Right hindlimb (tissue), 1 donor: ENCODE measurements at regions not wholly inside any gene's neighbourhood (a gene's known extent, or its start where the extent isn't known, plus 50 kb on each side); places are given as distances from the start of the nearest gene placed in this dataset.
"Not testable (repeated sequence)": the region's sequence is repeated elsewhere in the genome, so short reads cannot be mapped to it uniquely, and the experiment has no call there.

Experiments used
- DNase-seq: peaks from one replicate; pipeline ENCODE4 v3.0.0-alpha.2; 2018

DNA sequence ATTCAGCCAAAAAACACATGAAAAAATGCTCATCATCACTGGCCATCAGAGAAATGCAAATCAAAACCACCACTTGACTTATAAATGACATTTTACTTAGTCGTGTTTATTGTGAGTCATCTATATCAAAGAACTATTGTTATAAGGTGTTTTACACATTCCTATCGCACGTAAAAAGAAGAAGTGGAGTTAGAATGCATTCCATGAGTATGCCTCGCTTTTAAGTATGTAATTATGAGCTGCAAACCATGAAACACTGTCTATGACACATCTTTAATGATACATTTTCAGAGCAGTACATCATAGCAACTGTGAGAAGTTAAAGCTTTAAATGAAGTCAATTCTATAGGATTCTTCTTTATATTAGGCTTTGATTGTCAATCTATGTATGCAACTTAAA is 614.3 kb upstream of the ADAMTS5 start:
- DNase-seq = no peak

GRCh38 chr21:27580276-27580675 is 613.4 kb upstream of the ADAMTS5 start:
- no peak for DNase-seq

DNA sequence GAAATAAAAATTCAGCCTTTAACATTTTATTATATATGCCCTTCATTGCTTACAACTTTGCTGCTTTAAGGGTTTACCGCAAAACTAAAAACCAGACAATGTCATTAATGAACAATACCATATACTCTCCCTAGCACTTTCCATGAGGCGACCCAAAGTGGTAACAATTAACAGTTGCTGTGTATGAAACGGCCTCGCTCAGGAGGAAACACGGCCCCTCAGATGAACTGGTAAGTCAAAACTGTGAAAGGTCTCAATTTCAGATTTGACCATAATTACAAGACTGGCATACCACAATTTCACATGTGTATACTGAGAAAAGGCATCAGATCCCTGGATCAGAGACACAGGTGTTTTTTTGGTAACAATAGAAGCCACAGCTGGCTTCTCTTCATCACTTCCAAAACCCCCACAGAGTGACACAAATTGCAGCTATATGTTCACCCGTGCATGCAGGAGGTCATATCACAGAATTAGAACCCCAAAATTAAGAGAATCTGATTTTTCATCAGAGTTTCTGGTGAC is 611.9 kb upstream of the ADAMTS5 start:
- no peak for DNase-seq

GRCh38 chr21:27572696-27573095 is 605.8 kb upstream of the ADAMTS5 start:
- no peak for DNase-seq

DNA sequence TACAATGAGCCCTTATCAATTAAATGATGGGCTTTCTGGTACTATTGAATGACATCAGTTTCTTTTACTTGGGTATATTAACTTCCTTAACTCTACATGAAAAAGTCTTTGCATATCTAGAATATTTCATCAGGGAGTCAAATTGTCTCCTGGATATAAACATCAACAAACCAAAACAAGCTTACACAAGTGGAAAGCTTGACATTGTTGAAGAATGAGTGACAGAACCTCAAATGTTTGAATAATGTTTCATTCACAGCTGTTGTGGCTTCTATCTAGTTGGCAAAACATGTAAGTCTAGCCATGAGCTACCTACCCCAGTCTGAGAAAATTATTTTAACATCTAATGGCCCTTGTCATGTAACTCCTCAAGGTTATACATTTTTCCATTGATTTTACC is 604.8 kb upstream of the ADAMTS5 start:
- DNase-seq = no peak

- DNase-seq = peak; percentile 90
These were observed 603.5 kb upstream of the ADAMTS5 start for GRCh38 chr21:27570306-27570868.

- DNase-seq = no peak
These were observed 602.9 kb upstream of the ADAMTS5 start for GRCh38 chr21:27569831-27570230.

GRCh38 chr21:27569091-27569490 is 602.2 kb upstream of the ADAMTS5 start:
- no peak for DNase-seq

- no peak for DNase-seq
These were observed 600.5 kb upstream of the ADAMTS5 start for GRCh38 chr21:27567381-27567780.

DNA sequence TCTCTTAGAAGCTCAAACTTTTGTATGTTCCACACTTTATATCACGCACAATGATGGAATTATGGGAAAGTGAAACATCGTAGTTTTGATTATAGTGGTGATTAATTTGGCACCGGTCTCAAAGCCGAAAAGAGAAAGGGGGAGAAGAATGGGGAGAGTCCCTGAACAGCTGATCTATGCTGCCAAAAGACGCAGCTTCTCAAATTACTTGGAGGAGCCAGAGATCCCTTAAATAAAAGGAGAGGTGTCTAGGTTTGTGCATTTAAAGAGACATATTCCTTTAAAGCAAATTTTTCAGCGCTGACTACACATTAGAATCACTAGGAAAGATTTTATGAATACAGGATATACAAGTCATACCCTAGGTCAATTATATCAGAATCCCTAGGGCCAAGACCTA is 599.6 kb upstream of the ADAMTS5 start:
- DNase-seq = no peak

DNA sequence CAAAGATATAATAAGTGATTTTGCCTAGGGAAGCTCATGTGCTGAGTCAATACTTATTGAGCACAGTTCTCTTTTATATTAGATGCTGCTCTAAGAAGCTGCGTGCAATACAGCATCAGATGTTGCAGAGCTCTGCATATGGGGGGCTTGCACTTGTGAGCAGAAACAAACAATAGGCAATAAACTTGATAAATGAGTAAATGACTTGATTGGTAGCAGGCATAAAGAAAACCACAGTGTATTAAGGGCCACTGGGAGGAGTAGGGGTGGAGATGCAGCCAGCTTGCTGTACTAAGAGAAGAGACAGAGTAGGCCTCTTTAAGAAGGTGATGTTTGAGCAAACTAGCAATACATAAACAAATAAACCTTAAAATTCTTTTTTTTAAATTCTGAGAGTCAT is 598.5 kb upstream of the ADAMTS5 start:
- no peak for DNase-seq

- peak; percentile 61 for DNase-seq
These were observed 597.9 kb upstream of the ADAMTS5 start for GRCh38 chr21:27564684-27565301.

GRCh38 chr21:27562303-27562702 is 595.4 kb upstream of the ADAMTS5 start:
- DNase-seq = no peak

GRCh38 chr21:27561116-27561515 is 594.2 kb upstream of the ADAMTS5 start:
- no peak for DNase-seq

DNA sequence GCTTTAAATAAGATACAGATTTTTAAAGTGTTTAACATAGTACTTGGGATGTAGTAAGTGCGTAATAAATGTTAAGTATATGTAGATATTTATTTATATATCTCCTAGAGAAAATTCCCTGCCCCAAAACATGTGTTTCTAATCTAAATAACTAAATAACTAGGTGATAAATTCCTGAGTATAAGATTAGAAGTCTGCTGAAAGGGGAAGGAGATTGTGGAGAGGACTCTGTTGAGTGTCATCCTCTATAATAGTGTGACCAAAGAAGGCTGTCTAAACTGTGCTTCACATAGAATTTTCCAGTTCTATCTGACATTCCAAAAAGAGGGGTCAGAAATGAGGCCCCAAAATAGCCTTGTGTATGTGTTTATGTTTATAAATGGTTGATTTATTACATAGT is 590.5 kb upstream of the ADAMTS5 start:
- DNase-seq = no peak

- no peak for DNase-seq
These were observed 589.1 kb upstream of the ADAMTS5 start for GRCh38 chr21:27555996-27556395.

DNA sequence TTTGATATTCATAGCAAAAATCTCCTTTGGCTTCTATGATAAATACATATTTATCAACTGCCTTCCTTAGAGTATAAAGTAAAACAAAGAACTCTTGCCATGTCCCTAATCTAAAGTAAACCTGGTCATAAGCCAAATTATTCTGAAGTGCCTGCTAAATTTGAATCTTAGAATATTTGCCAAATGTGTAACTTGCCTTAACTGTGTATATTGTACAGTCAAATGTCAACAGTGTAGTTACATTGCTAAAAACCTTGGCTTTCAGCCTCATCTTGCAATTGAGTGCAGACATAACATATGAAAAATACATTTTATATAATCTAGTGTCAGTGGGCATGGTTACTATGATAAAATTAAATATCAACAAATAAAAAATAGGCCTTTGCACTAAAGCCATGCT is 583.4 kb upstream of the ADAMTS5 start:
- no peak for DNase-seq

- DNase-seq = no peak
These were observed 581.6 kb upstream of the ADAMTS5 start for GRCh38 chr21:27548486-27548885.

DNA sequence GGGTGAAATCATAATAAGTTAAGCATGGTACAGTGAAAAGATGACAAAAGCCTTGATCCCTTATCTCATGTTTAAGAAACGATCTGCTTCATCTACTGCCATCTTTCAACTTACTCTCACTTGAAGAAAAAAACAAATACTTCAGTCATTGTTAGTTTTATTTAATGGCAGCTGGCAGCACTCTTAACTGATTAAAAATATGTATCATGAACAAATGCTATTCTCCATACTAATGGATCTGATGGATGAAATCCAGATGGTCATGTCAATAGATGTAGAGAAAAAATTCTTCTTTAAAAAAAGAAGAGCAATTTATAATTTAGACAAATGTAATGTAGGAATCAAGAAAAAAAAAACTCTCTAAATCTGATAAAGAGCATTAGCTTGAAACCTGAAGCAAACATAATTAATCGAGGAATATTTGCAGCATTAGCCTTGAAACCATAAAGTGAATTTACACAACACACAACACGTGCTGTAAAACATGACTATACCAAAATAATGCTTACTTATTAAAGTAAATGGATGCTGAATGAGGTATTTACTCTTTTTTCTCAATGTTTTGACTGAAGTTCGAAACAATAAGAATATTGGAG is 579.0 kb upstream of the ADAMTS5 start:
- DNase-seq = no peak

DNA sequence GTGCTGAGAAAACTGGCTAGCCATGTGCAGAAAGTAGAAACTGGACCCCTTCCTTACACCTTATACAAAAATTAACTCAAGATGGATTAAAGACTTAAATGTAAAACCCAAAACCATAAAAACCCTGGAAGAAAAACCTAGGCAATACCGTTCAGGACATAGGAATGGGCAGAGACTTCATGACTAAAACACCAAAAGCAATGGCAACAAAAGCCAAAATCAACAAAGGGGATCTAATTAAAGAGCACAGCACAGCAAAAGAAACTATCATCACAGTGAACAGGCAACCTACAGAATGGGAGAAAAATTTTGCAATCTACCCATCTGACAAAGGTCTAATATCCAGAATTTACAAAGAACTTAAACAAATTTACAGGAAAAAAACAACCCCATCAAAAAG is 575.2 kb upstream of the ADAMTS5 start:
- not testable (repeated sequence) for DNase-seq

GRCh38 chr21:27536319-27536718 is 569.4 kb upstream of the ADAMTS5 start:
- no peak for DNase-seq

- DNase-seq = no peak
These were observed 568.3 kb upstream of the ADAMTS5 start for GRCh38 chr21:27535188-27535587.

DNA sequence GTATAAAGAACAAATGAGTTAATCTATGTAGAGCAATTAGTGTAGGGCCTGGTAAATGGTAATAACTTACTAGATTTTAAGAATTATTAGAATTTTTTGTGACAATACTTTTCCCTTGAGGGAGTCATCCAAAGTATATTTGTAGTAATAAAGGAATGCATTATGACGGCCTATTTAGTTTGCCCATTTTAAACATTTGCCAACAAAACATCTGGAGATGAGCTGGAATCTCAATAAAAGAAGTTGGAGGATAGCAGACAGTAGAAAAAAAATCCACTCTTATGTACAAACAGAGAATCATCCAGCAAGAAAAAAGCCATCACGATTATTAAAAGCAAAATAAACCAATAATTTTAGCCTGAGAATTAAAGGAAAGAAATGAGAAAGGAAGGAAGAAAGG is 567.3 kb upstream of the ADAMTS5 start:
- DNase-seq = no peak

DNA sequence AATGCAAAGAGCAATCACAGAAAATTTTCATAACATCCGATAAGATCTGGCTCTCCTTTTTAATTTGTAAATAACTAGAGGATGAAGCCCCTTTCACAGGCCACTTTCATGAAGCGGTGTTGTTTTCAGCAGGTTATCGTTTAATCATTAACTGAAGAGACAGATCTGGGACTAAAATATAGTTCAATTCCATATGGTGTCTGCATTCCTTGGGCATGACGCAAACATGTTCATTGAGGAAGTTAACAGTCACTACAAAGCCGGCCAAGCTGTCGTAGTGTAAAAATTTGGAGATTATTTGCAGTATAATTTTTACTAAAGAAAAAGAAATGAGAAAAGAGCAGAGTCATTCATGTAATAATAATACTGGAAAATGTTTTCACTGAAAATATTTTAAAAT is 565.2 kb upstream of the ADAMTS5 start:
- DNase-seq = peak; percentile 26

- DNase-seq = no peak
These were observed 561.8 kb upstream of the ADAMTS5 start for GRCh38 chr21:27528697-27529096.
